ENCODE measurements at regions not wholly inside any gene's neighbourhood (a gene's known extent, or its start where the extent isn't known, plus 50 kb on each side); places are given as distances from the start of the nearest gene placed in this dataset.

DNA sequence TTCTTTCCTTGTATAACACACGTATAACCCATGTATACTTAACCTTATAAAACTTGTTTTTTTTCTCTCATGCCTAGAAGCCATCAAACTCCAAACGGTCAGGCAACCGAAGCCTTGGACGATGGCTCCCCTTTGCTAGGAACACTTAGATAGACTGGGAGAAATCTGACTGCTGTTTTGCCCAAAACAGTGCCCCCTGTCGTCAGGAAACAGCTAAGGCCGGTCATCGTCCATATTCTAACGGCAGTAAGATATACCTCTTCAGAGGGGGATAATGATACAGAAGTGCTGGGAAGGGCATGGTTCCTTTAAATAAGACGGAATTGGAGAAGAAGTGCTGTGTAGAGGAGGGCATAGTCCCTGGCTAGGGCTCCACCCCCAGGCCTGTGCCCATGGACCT is 130.5 kb downstream of the SLC41A2 start:
- Mint-ChIP-seq H3K4me1 (no peaks in the 10 kb centered on the region), H3K27ac (no peak overlapping the region), H3K27me3 (ENCODE audit: low read depth) (no peaks in the 10 kb centered on the region), H3K36me3 (ENCODE audit: insufficient read depth in 1 of 3, low read depth in 3 of 3) (peaks cover 4 to 20% (median 7%) of the 10 kb centered on the region in 3 experiments; a peak in 5 of 7 replicates), H3K9me3 (peaks cover 19 to 21% of the 10 kb centered on the region in 2 experiments), H3K4me3 (no peak overlapping the region)
- Histone ChIP-seq H4K20me1 (ENCODE audit: control insufficient read depth, insufficient read depth, insufficient read length) (no peaks in the 10 kb centered on the region), H3K27me3 (ENCODE audit: insufficient read depth, low read length) (no peaks in the 10 kb centered on the region), H2BK120ac (ENCODE audit: low read depth, low read length, poor library complexity, severe bottlenecking) (no peak overlapping the region), H3K56ac (ENCODE audit: insufficient read length, low read depth, low read length) (no peak overlapping the region), H2BK5ac (ENCODE audit: insufficient read length, low read length) (no peak overlapping the region), H3K23me2 (ENCODE audit: insufficient read length, low read depth, low read length, poor library complexity, severe bottlenecking) (no peaks in the 10 kb centered on the region), H2BK20ac (ENCODE audit: low read depth, low read length, poor library complexity, severe bottlenecking) (no peak overlapping the region), H3K27ac (ENCODE audit: insufficient read length, low read depth, low read length) (no peak overlapping the region), H3K4ac (ENCODE audit: low read depth, low read length) (no peak overlapping the region), H2BK12ac (ENCODE audit: insufficient read length, low read depth, low read length) (no peak overlapping the region), H3K23ac (ENCODE audit: insufficient read length, low read depth, low read length) (no peak overlapping the region), H2AK5ac (ENCODE audit: insufficient read length, low read length) (no peak overlapping the region), H3K79me1 (ENCODE audit: insufficient read depth, low read depth, low read length, poor library complexity, severe bottlenecking) (no peaks in the 10 kb centered on the region), H3K4me1 (ENCODE audit: insufficient read depth, low read length) (no peaks in the 10 kb centered on the region), H3K9ac (ENCODE audit: extremely low read depth, insufficient read length, low read length) (no peak overlapping the region), H4K8ac (replicated peaks; ENCODE audit: insufficient read length, low read depth, low read length) (no peak overlapping the region), H2BK15ac (ENCODE audit: low read depth, low read length) (no peak overlapping the region), H2AFZ (ENCODE audit: low read length) (no peak overlapping the region), H3K14ac (ENCODE audit: insufficient read depth, low read length) (no peak overlapping the region), H4K5ac (ENCODE audit: insufficient read length, low read depth, low read length) (no peak overlapping the region), H3K9me3 (ENCODE audit: control insufficient read depth, low read depth, low read length) (peaks cover 4% of the 10 kb centered on the region), H4K91ac (ENCODE audit: insufficient read length, low read depth, low read length) (no peak overlapping the region), H3K79me2 (ENCODE audit: insufficient read depth, low read length) (no peaks in the 10 kb centered on the region), H3K18ac (ENCODE audit: insufficient read length, low read depth, low read length) (no peak overlapping the region), H3K4me2 (ENCODE audit: insufficient read depth, insufficient read length, low read length) (no peak overlapping the region), H3T11ph (ENCODE audit: low read length) (no peak overlapping the region)
- TF ChIP-seq, protein P1, sequence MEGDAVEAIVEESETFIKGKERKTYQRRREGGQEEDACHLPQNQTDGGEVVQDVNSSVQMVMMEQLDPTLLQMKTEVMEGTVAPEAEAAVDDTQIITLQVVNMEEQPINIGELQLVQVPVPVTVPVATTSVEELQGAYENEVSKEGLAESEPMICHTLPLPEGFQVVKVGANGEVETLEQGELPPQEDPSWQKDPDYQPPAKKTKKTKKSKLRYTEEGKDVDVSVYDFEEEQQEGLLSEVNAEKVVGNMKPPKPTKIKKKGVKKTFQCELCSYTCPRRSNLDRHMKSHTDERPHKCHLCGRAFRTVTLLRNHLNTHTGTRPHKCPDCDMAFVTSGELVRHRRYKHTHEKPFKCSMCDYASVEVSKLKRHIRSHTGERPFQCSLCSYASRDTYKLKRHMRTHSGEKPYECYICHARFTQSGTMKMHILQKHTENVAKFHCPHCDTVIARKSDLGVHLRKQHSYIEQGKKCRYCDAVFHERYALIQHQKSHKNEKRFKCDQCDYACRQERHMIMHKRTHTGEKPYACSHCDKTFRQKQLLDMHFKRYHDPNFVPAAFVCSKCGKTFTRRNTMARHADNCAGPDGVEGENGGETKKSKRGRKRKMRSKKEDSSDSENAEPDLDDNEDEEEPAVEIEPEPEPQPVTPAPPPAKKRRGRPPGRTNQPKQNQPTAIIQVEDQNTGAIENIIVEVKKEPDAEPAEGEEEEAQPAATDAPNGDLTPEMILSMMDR (conservative IDR thresholded peaks at IDR 0.05) = peak; percentile 84
- no CpG with 5 or more reads among the region's 9 CpGs for WGBS (ENCODE audit: extremely low coverage, insufficient read length, low lambda C conversion rate)
- DNase-seq = peak; percentile 74
